ENCODE measurements at regions not wholly inside any gene's neighbourhood (a gene's known extent, or its start where the extent isn't known, plus 50 kb on each side); places are given as distances from the start of the nearest gene placed in this dataset.

DNA sequence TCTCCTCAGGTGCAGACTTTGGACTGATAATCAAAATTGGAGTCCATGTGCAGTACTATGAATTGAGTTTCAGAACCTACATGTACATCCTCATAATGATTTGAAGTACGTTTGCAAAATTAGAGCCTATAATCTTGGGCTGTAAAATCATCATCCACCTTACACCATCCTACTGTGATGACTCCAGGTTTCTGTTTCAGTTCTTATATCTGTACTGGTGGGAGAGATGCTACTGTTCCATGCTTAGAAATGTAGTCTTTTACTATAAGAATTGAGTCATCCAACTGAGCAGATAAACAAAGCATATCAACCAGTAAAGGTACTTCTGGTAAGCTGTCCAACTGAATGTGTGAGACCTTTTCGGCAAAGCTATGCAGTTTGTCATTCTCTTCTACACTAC is 586.3 kb upstream of the FAM174A start:
- DNase-seq, result no peak
- intact Hi-C loops (cut with DNase I), result no loop called here

DNA sequence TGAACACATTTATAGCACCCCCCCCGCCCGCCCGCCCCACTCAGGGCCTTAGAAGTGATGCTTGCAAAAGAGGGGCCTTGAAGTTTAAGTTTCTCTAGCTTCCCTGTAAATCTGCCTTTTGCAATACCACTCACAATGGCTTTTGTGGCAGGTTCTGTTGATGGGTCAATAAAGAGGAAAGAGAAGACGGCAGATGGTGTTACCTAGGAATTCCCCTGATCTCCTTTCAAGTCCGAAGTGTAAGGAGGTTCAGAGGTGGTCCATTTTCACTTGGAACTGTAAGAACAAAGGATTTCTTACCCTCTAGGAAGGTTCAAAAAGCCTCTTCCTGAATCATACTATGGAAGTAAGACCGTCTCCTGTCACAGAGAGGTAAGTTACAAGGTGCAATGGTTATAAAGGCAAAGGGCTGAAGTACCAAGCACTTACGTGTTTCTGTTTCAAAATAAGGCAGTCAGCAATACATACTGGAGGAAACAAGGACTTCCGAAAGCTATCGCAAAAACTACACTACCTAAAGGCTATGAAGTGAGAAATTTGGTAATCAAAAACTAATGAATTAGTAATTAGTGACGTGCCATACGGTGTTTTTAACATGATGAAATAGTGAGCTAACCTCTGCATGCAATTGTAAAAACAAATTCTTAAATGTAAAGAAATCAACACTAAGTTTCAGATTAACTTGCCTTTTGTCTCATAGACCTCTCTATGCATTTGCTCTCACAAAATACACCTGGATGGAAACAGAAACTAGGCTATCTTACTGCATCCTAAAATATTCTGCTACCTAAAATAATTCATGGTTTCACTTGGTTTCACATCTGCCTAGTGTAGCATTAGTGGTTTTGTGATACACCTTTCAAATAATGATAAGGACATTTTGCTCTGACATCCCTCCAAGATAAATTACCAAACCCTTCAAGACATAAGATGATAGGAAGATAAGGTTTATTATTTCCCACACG is 589.4 kb upstream of the FAM174A start:
- DNase-seq, result no peak
- intact Hi-C loops (cut with DNase I), result no loop called here

DNA sequence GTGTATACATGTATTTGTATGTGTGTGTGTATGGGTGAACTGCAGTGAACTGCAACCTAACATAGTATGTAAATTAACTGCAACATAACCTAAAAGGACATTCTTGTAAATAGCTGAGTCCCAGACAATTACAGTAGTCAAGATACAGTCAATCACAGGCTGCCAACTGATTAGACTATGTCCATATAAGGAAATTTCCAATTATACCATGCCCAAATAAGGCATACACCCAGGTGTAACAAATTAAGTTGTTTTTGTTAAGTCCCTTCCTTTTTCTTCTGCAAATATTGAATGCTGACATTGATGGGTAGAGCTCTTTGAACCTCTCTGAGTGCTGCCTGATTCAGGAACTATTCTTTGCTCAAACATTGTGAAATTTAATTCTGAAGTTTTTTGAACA is 594.6 kb upstream of the FAM174A start:
- DNase-seq, result no peak
- intact Hi-C loops (cut with DNase I), result no loop called here

- no peak for DNase-seq
- intact Hi-C loops (cut with DNase I), result no loop called here
Observed at GRCh38 chr5:99936911-99937310, 598.3 kb upstream of the FAM174A start.

GRCh38 chr5:99929806-99930135 is 605.4 kb upstream of the FAM174A start:
- intact Hi-C loops (cut with DNase I), result no loop called here
- no peak for DNase-seq

DNA sequence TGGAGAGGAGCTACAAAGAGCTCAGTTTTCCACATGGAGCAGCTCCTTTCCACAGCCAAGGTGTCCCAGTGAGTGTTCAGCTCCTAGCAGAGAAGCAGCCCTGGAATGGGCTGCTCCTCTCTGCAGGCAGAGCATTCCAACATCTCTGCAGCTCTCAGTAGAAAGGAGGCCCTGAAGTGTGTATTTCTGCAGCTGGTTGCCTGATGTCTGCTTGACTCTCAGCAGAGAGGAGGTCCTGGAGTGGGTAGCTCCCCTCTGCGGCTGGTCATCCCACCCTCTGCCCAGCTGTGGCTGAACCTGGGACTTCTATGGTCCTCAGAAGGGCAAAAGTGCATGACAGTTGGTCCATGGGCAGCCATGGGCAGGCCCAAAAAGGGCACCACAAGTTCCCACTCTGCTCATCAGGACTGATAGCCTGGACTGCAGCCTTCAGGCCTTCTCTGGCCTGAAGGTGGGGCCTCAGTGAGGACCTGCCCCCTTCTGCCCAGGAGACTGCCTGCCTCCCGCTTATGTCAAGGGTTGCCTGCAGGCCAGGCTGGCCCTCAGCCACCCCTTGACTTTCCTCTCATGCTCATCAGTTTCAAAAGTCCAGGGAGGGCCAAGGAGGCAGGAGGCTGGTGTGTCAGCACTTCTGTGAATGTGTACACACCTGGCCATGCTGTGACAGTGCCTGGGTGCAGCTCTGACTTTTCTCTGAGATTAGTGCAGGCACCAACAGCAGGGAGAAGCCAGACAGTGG is 605.9 kb upstream of the FAM174A start:
- intact Hi-C loops (cut with DNase I), result no loop called here

DNA sequence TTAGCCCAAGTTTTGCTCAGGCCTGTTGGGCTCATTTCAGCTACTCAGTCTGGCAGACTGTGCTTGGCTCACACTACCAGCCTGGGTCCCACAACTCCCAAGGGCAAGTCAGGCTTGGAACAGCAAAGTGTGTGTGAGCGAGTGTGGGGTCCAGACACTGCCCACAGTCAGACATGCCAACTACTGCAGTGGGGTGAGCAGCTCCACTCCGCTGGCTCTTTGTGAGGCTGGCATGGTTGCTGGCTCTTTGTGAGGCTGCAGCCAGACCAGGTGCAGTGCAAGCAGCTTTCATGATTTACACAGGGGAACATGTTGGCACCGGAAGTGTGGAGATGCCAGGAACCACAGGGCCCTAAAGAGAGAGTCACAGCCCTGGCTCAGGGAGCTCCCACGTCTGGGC is 606.7 kb upstream of the FAM174A start:
- no peak for DNase-seq
- intact Hi-C loops (cut with DNase I), result no loop called here

More for the DNA sequence above, 605.9 kb upstream of the FAM174A start:
- no peak for DNase-seq

- DNase-seq, result no peak
- intact Hi-C loops (cut with DNase I), result no loop called here
Observed at GRCh38 chr5:99926463-99926862, 608.7 kb upstream of the FAM174A start.

- intact Hi-C loops (cut with DNase I), result no loop called here
- no peak for DNase-seq
Observed at GRCh38 chr5:99922386-99922785, 612.8 kb upstream of the FAM174A start.

GRCh38 chr5:99911971-99912370 is 623.2 kb upstream of the FAM174A start:
- DNase-seq, result no peak
- intact Hi-C loops (cut with DNase I), result no loop called here

GRCh38 chr5:99906776-99907175 is 628.4 kb upstream of the FAM174A start:
- intact Hi-C loops (cut with DNase I), result no loop called here
- no peak for DNase-seq

- no peak for DNase-seq
- intact Hi-C loops (cut with DNase I), result no loop called here
Observed at GRCh38 chr5:99901972-99902371, 633.2 kb upstream of the FAM174A start.

- DNase-seq, result no peak
- intact Hi-C loops (cut with DNase I), result no loop called here
Observed at GRCh38 chr5:99900302-99900852, 634.8 kb upstream of the FAM174A start.

DNA sequence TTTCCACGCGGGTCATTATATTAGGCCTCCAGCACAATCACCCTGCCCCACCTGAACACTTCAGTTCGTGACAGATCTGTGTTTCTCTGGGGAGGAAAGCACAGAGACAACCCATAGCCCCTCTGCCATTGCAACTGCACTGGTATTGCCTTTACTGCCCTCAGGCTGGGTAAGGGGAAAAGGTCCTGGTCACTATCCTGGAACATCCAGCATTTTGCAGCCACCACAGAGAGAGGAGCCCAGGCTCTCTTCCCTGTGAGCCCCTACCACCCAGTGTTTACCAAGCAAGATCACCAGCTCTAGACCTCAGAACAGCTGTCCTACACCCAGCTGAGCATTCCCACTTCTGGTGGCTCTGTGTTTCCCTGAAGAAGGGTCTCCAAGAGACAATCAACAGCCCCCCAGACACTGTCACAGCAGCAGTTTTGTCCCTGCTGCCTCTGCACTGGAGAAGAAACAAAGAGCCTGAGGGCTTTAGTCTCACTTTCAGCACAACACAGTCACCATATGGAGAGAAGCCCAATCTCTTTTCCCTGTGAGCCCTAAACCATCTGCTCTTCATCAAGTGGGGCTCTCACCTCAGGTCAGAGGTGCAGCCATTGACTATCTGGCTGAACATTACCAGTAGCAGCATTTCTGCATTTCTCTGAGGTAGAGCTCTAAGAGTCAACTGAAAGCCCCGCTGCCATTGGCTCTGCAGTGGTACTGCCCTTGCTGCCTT is 655.2 kb upstream of the FAM174A start:
- intact Hi-C loops (cut with DNase I), result no loop called here
- no peak for DNase-seq

DNA sequence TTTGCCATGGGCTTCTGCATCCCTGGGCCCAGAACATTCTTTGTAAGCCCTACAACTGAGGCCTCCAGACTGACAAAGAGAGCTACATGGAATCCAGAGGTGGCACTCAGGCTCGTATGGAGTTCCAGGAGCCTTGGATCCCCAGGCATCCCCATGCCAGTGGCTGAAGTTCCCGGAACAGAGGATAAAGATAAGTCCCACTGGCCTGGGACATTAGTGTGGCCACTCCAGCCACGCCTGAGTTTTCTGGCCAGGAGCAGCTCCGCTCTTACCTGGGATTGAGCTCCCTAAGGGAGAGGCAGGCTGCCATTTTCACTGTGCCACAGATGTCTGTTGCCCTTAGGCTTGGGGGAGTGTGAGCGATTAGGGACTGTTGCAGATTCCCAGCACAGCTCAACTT is 656.3 kb upstream of the FAM174A start:
- intact Hi-C loops (cut with DNase I), result no loop called here
- no peak for DNase-seq

- intact Hi-C loops (cut with DNase I), result no loop called here
- DNase-seq, result no peak
Observed at GRCh38 chr5:99866740-99867139, 668.4 kb upstream of the FAM174A start.

DNA sequence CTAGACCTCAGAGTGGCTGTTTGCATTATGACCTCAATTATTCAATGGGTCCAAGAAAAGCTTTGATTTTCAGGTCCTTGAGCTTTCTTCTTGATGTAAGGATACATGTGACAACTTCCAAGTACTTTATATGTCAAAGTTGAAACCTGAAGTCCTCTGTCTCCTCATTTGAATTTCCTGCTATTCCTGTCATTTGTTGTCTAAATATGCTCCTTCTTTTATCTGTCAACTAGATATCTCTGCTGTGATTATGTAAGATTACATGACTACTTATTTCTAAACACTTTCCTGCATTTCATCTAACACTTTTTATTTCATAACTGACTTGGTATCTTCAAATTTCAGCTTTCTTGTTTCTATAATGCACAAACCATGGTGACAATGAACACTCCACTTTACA is 670.0 kb upstream of the FAM174A start:
- intact Hi-C loops (cut with DNase I), result no loop called here
- no peak for DNase-seq

- intact Hi-C loops (cut with DNase I), result no loop called here
- no peak for DNase-seq
Observed at GRCh38 chr5:99835791-99836190, 699.4 kb upstream of the FAM174A start.

GRCh38 chr5:99827136-99827535 is 708.0 kb upstream of the FAM174A start:
- intact Hi-C loops (cut with DNase I), result no loop called here
- no peak for DNase-seq

GRCh38 chr5:99817796-99818195 is 717.4 kb upstream of the FAM174A start:
- intact Hi-C loops (cut with DNase I), result no loop called here
- DNase-seq, result no peak

Data from head of caudate nucleus (tissue), 42 donors.